Astrocyte (in vitro differentiated cells and primary cell): ENCODE measurements at regions not wholly inside any gene's neighbourhood (a gene's known extent, or its start where the extent isn't known, plus 50 kb on each side); places are given as distances from the start of the nearest gene placed in this dataset.

ENCODE experiments used
- DNase-seq: peaks from one replicate; pipeline ENCODE4 v3.0.0-alpha.2; 2010; ENCODE audit warnings: low read depth
- FAIRE-seq: peaks from 2 replicates; lab custom pipeline; 2011; peaks lifted over from hg19 to GRCh38; lab: Jason Lieb, UNC
- H2AFZ ChIP-seq: 2 replicates; pipeline ENCODE4 v1.6.0; 2012; ENCODE audit warnings: low read depth, low read length, inconsistent platforms
- H3K27ac ChIP-seq: 2 replicates; pipeline ENCODE4 v1.5.1; 2011; ENCODE audit warnings: low read depth, low read length, inconsistent platforms
- H3K27me3 ChIP-seq: 2 replicates; pipeline ENCODE4 v1.6.0; 2011; ENCODE audit warnings: low read length, inconsistent platforms; ENCODE audit not compliant: insufficient read depth
- H3K36me3 ChIP-seq: 2 replicates; pipeline ENCODE4 v1.5.1; 2011; ENCODE audit warnings: low read length, inconsistent platforms; ENCODE audit not compliant: insufficient read depth
- H3K4me1 ChIP-seq: 2 replicates; pipeline ENCODE4 v1.5.1; 2011; ENCODE audit warnings: low read length, inconsistent platforms; ENCODE audit not compliant: insufficient read depth
- H3K4me2 ChIP-seq: 2 replicates; pipeline ENCODE4 v1.6.0; 2012; ENCODE audit warnings: low read length, inconsistent platforms
- H3K4me3 ChIP-seq: 2 replicates; pipeline ENCODE4 v1.5.1; 2011; ENCODE audit warnings: low read depth, mild to moderate bottlenecking, low read length, inconsistent platforms; ENCODE audit not compliant: insufficient read depth
- H3K79me2 ChIP-seq: 2 replicates; pipeline ENCODE4 v1.6.0; 2012; ENCODE audit warnings: mild to moderate bottlenecking, low read length, inconsistent platforms; ENCODE audit not compliant: insufficient read depth
- H3K9ac ChIP-seq: 2 replicates; pipeline ENCODE4 v1.6.0; 2012; ENCODE audit warnings: mild to moderate bottlenecking, low read length, inconsistent platforms
- H3K9me3 ChIP-seq: 2 replicates; pipeline ENCODE4 v1.5.1; 2012; ENCODE audit warnings: low read depth, mild to moderate bottlenecking, low read length, inconsistent platforms; ENCODE audit not compliant: insufficient read depth
- H4K20me1 ChIP-seq: 2 replicates; pipeline ENCODE4 v1.6.0; 2012; ENCODE audit warnings: low read length, inconsistent platforms; ENCODE audit not compliant: insufficient read depth
- H3K27ac Mint-ChIP-seq: one replicate; pipeline ENCODE4 v1.8.0; 2021; ENCODE audit warnings: mild to moderate bottlenecking, mixed read lengths; ENCODE audit not compliant: unreplicated experiment
- H3K27me3 Mint-ChIP-seq: one replicate; pipeline ENCODE4 v1.8.0; 2021; ENCODE audit warnings: low read depth, mixed read lengths; ENCODE audit not compliant: unreplicated experiment
- H3K36me3 Mint-ChIP-seq: one replicate; pipeline ENCODE4 v1.8.0; 2021; ENCODE audit warnings: low read depth, mixed read lengths; ENCODE audit not compliant: unreplicated experiment
- H3K4me1 Mint-ChIP-seq: one replicate; pipeline ENCODE4 v1.8.0; 2021; ENCODE audit warnings: low read depth, mixed read lengths; ENCODE audit not compliant: unreplicated experiment
- H3K4me3 Mint-ChIP-seq: one replicate; pipeline ENCODE4 v1.8.0; 2021; ENCODE audit warnings: mild to moderate bottlenecking, moderate library complexity, mixed read lengths; ENCODE audit not compliant: unreplicated experiment
- H3K9me3 Mint-ChIP-seq: one replicate; pipeline ENCODE4 v1.8.0; 2021; ENCODE audit warnings: mild to moderate bottlenecking, mixed read lengths; ENCODE audit not compliant: unreplicated experiment
- EZH2 ChIP-seq: IDR thresholded peaks from 2 replicates; pipeline ENCODE4 v1.6.1; 2012; ENCODE audit warnings: mild to moderate bottlenecking, low read length, inconsistent platforms; ENCODE audit not compliant: insufficient read depth
- TF ChIP-seq, protein P1 (sequence below): IDR thresholded peaks from 2 replicates; pipeline ENCODE4 v1.5.1; 2011; ENCODE audit warnings: low read depth, mild to moderate bottlenecking, inconsistent platforms, low read length, moderate library complexity; ENCODE audit not compliant: insufficient read depth

GRCh38 chr2:75356865-75357264 is 157.5 kb upstream of the TACR1 start:
- no peak for DNase-seq
- Histone ChIP-seq H3K9ac (no peak overlapping the region), H3K27me3 (no peaks in the 10 kb centered on the region), H4K20me1 (no peaks in the 10 kb centered on the region), H3K9me3 (no peaks in the 10 kb centered on the region), H3K4me1 (no peaks in the 10 kb centered on the region), H3K36me3 (no peaks in the 10 kb centered on the region), H2AFZ (no peak overlapping the region), H3K27ac (no peak overlapping the region), H3K4me2 (no peak overlapping the region), H3K79me2 (no peaks in the 10 kb centered on the region), H3K4me3 (no peak overlapping the region)
- Mint-ChIP-seq H3K4me3 (no peak overlapping the region), H3K27me3 (peaks cover 3% of the 10 kb centered on the region), H3K9me3 (peaks cover 1% of the 10 kb centered on the region), H3K27ac (no peak overlapping the region), H3K4me1 (no peaks in the 10 kb centered on the region), H3K36me3 (no peaks in the 10 kb centered on the region)
- no peak for TF ChIP-seq EZH2
- TF ChIP-seq, protein P1, sequence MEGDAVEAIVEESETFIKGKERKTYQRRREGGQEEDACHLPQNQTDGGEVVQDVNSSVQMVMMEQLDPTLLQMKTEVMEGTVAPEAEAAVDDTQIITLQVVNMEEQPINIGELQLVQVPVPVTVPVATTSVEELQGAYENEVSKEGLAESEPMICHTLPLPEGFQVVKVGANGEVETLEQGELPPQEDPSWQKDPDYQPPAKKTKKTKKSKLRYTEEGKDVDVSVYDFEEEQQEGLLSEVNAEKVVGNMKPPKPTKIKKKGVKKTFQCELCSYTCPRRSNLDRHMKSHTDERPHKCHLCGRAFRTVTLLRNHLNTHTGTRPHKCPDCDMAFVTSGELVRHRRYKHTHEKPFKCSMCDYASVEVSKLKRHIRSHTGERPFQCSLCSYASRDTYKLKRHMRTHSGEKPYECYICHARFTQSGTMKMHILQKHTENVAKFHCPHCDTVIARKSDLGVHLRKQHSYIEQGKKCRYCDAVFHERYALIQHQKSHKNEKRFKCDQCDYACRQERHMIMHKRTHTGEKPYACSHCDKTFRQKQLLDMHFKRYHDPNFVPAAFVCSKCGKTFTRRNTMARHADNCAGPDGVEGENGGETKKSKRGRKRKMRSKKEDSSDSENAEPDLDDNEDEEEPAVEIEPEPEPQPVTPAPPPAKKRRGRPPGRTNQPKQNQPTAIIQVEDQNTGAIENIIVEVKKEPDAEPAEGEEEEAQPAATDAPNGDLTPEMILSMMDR = no peak
- no peak for FAIRE-seq

DNA sequence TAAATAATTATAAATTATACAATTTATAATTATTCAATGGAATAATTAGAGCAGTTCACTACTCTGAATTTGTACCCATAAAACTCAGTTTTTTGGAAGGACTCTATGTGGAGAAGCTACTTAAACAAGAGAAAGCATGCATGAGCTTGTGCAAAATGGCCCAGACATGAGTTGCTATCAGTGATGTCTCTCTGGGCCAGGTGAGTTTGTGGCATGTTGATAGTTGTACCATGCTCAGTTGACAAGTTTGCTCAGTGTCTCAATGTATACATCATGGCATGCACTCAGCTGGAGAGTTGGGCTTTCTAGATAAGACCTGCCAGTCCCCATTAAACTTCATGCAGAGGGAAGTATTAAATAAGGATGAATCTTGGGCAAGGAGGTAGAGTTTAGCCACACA is 153.8 kb upstream of the TACR1 start:
- no peak for FAIRE-seq
- TF ChIP-seq EZH2 = no peak
- TF ChIP-seq, protein P1 = no peak
- H2AFZ ChIP-seq = no peak overlapping the region

DNA sequence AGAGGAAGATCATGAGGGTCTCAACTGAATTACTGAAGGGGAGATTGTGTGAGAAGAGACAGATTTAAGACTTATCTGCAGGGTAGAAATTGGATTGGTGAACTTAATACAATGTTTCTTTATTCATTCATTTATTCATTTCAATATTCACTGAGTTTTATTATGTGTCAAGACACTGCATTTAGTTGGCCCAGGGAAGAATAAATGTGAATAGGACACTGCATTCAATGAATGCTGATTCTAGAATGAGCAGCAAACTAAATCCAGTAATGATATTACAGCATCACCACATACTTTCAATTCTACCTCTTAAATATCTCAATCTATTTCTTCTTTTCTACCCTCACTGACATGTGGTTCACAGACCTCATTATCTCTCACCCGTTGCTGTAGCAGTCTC is 149.0 kb upstream of the TACR1 start:
- no peak overlapping the region for H3K4me2 ChIP-seq
- TF ChIP-seq EZH2 = no peak
- TF ChIP-seq, protein P1 = no peak
- no peak overlapping the region for H2AFZ ChIP-seq
- no peaks in the 10 kb centered on the region for H3K36me3 ChIP-seq
- Mint-ChIP-seq H3K36me3 (no peaks in the 10 kb centered on the region), H3K9me3 (peaks cover 2% of the 10 kb centered on the region), H3K4me1 (no peaks in the 10 kb centered on the region), H3K27me3 (no peaks in the 10 kb centered on the region), H3K4me3 (no peak overlapping the region), H3K27ac (no peak overlapping the region)
- H3K27me3 ChIP-seq = no peaks in the 10 kb centered on the region
- FAIRE-seq (no peak), DNase-seq (no peak)
- H3K4me3 ChIP-seq = no peak overlapping the region
- no peaks in the 10 kb centered on the region for H3K9me3 ChIP-seq
- no peaks in the 10 kb centered on the region for H3K79me2 ChIP-seq
- no peaks in the 10 kb centered on the region for H4K20me1 ChIP-seq
- no peaks in the 10 kb centered on the region for H3K4me1 ChIP-seq
- H3K9ac ChIP-seq = no peak overlapping the region
- no peak overlapping the region for H3K27ac ChIP-seq

More for the DNA sequence above, 153.8 kb upstream of the TACR1 start:
- DNase-seq = no peak
- no peak overlapping the region for H3K27ac Mint-ChIP-seq
- no peaks in the 10 kb centered on the region for H3K36me3 ChIP-seq
- H3K4me3 ChIP-seq = no peak overlapping the region
- H3K79me2 ChIP-seq = no peaks in the 10 kb centered on the region
- no peaks in the 10 kb centered on the region for H3K27me3 ChIP-seq
- H3K4me2 ChIP-seq = no peak overlapping the region
- H3K27ac ChIP-seq = no peak overlapping the region
- no peaks in the 10 kb centered on the region for H3K4me1 ChIP-seq
- H3K27me3 Mint-ChIP-seq = peaks cover 3% of the 10 kb centered on the region
- no peaks in the 10 kb centered on the region for H3K4me1 Mint-ChIP-seq
- no peak overlapping the region for H3K4me3 Mint-ChIP-seq
- H3K36me3 Mint-ChIP-seq = no peaks in the 10 kb centered on the region
- H4K20me1 ChIP-seq = no peaks in the 10 kb centered on the region
- peaks cover 4% of the 10 kb centered on the region for H3K9me3 Mint-ChIP-seq
- H3K9ac ChIP-seq = no peak overlapping the region
- H3K9me3 ChIP-seq = no peaks in the 10 kb centered on the region
